ENCODE measurements at regions not wholly inside any gene's neighbourhood (a gene's known extent, or its start where the extent isn't known, plus 50 kb on each side); places are given as distances from the start of the nearest gene placed in this dataset.

- TF ChIP-seq, protein P1, sequence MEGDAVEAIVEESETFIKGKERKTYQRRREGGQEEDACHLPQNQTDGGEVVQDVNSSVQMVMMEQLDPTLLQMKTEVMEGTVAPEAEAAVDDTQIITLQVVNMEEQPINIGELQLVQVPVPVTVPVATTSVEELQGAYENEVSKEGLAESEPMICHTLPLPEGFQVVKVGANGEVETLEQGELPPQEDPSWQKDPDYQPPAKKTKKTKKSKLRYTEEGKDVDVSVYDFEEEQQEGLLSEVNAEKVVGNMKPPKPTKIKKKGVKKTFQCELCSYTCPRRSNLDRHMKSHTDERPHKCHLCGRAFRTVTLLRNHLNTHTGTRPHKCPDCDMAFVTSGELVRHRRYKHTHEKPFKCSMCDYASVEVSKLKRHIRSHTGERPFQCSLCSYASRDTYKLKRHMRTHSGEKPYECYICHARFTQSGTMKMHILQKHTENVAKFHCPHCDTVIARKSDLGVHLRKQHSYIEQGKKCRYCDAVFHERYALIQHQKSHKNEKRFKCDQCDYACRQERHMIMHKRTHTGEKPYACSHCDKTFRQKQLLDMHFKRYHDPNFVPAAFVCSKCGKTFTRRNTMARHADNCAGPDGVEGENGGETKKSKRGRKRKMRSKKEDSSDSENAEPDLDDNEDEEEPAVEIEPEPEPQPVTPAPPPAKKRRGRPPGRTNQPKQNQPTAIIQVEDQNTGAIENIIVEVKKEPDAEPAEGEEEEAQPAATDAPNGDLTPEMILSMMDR (IDR thresholded peaks at IDR 0.05): no peak
- no peak for TF ChIP-seq POLR2A (IDR thresholded peaks at IDR 0.05)
These were observed 70.0 kb downstream of the UCHL1 start for GRCh38 chr4:41326776-41327175.

All from heart left ventricle (tissue), 13 donors.